Activated naive CD4-positive, alpha-beta T cell treated with anti-CD3 and anti-CD28 coated beads, Interleukin-2, amount 10 ng/mL, durations not matched to agents 7 days and 5 days (primary cell): ENCODE measurements at regions not wholly inside any gene's neighbourhood (a gene's known extent, or its start where the extent isn't known, plus 50 kb on each side); places are given as distances from the start of the nearest gene placed in this dataset.
"Not testable (repeated sequence)": the region's sequence is repeated elsewhere in the genome, so short reads cannot be mapped to it uniquely, and the experiment has no call there.

Source experiments
- CTCF ChIA-PET: fragments of 350-600 bp; sonication (Branson Sonifier 250); formaldehyde crosslinking; loops from one replicate; lab custom pipeline; 2021; ENCODE audit warnings: antibody characterized with exemption; lab: Charles Lee
- DNase-seq: peaks from one replicate; pipeline ENCODE4 v3.0.0-alpha.2; 2020
- H3K27ac Mint-ChIP-seq: one replicate; pipeline ENCODE4 v1.8.0; 2021; ENCODE audit warnings: mild to moderate bottlenecking, moderate library complexity, mixed read lengths
- H3K27me3 Mint-ChIP-seq: one replicate; pipeline ENCODE4 v1.8.0; 2021; ENCODE audit warnings: mild to moderate bottlenecking, mixed read lengths
- H3K36me3 Mint-ChIP-seq: one replicate; pipeline ENCODE4 v1.8.0; 2021; ENCODE audit warnings: mixed read lengths
- H3K4me1 Mint-ChIP-seq: one replicate; pipeline ENCODE4 v1.8.0; 2021; ENCODE audit warnings: mixed read lengths
- H3K4me3 Mint-ChIP-seq: one replicate; pipeline ENCODE4 v1.8.0; 2021; ENCODE audit warnings: mild to moderate bottlenecking, moderate library complexity, mixed read lengths
- H3K9me3 Mint-ChIP-seq: one replicate; pipeline ENCODE4 v1.8.0; 2021; ENCODE audit warnings: mixed read lengths

DNA sequence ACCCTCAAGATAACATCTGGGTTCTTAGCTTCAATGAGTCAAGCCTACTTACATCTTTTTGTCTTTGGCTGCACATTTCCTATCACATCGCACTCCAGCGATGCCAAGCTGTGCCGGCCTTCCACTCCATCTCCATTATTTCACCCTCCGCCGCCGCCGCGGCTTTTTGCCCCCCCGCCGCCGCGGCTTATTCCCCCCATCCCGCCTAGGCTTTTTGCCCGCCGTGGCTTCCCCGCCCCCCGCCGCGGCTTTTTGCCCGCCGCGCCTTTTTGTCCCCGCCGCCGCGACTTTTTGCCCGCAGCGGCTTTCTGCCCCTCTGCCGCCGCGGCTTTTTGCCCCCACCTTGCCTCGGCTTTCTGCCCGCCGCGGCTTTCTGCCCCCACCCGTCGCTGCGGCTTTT is 50.8 kb downstream of the PPIAL4E start:
- CTCF ChIA-PET, H3K4me3 Mint-ChIP-seq, H3K27ac Mint-ChIP-seq, H3K36me3 Mint-ChIP-seq, H3K4me1 Mint-ChIP-seq, H3K9me3 Mint-ChIP-seq, H3K27me3 Mint-ChIP-seq: not testable (repeated sequence)
- DNase-seq, result peak; percentile 19
